Epithelial cell of esophagus (primary cell): ENCODE measurements at regions not wholly inside any gene's neighbourhood (a gene's known extent, or its start where the extent isn't known, plus 50 kb on each side); places are given as distances from the start of the nearest gene placed in this dataset.
A peak's percentile ranks its signal among the peaks of the same experiment; 100 is the strongest.

Experiments
- DNase-seq: peaks from one replicate; pipeline ENCODE4 v3.0.0; 2010; ENCODE audit warnings: low read depth
- H3K4me3 ChIP-seq: 2 replicates; pipeline ENCODE4 v1.5.1; 2011; ENCODE audit warnings: mild to moderate bottlenecking, low read length, control low read depth
- CTCF ChIP-seq: IDR thresholded peaks from 2 replicates; pipeline ENCODE4 v1.5.1; 2011; ENCODE audit warnings: low read depth, mild to moderate bottlenecking, low read length, control low read depth, inconsistent platforms; ENCODE audit not compliant: insufficient read depth; ENCODE audit errors: missing control alignments

- no peak overlapping the region for H3K4me3 ChIP-seq
- TF ChIP-seq CTCF, result no peak
- peak; percentile 32 for DNase-seq
Measured at GRCh38 chr20:22866812-22867341, 168.2 kb upstream of the SSTR4 start.

GRCh38 chr20:22878166-22878565 lies 156.9 kb upstream of the SSTR4 start:
- no peak overlapping the region for H3K4me3 ChIP-seq
- DNase-seq, result no peak
- TF ChIP-seq CTCF, result no peak

GRCh38 chr20:22880277-22880676 lies 154.8 kb upstream of the SSTR4 start:
- no peak for DNase-seq
- TF ChIP-seq CTCF, result no peak

GRCh38 chr20:22887796-22888195 lies 147.3 kb upstream of the SSTR4 start:
- DNase-seq, result no peak
- no peak overlapping the region for H3K4me3 ChIP-seq
- TF ChIP-seq CTCF, result no peak

More at GRCh38 chr20:22880277-22880676, 154.8 kb upstream of the SSTR4 start:
- H3K4me3 ChIP-seq, result no peak overlapping the region

GRCh38 chr20:22890594-22891300 lies 144.4 kb upstream of the SSTR4 start:
- no peak overlapping the region for H3K4me3 ChIP-seq
- no peak for DNase-seq
- no peak for TF ChIP-seq CTCF

- H3K4me3 ChIP-seq, result no peak overlapping the region
- no peak for DNase-seq
- TF ChIP-seq CTCF, result no peak
Measured at GRCh38 chr20:22901164-22901563, 133.9 kb upstream of the SSTR4 start.

- no peak overlapping the region for H3K4me3 ChIP-seq
- DNase-seq, result no peak
- TF ChIP-seq CTCF, result no peak
Measured at GRCh38 chr20:22901921-22902320, 133.2 kb upstream of the SSTR4 start.
